ENCODE measurements at regions not wholly inside any gene's neighbourhood (a gene's known extent, or its start where the extent isn't known, plus 50 kb on each side); places are given as distances from the start of the nearest gene placed in this dataset.
A peak's percentile ranks its signal among the peaks of the same experiment; 100 is the strongest.

DNA sequence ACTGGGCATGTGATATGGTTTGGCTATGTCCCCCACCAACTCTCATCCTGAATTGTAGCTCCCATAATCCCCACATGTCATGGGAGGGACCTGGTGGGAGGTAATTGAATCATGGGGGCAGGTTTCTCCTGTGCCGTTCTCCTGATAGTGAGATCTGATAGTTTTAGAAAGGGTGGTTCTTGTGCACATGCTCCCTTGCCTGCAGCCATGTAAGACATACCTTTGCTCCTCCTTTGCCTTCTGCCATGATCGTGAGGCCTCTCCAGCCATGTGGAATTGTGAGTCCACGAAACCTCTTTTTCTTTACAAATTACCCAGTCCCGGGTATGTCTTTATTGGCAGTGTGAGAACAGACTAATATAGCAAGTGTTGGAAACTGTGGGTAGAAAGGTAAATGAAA, 99.5 kb upstream of the HMCN1 start:
- H3K4me1 Mint-ChIP-seq: peaks cover 0 to 9% (median 4%) of the 10 kb centered on the region in 3 donors
- DNase-seq: no peak
- peak overlapping the region in 1 of 6 donors; percentile 40 for H3K27ac Mint-ChIP-seq
- peaks cover 14 to 35% of the 10 kb centered on the region in 2 donors for H3K36me3 Mint-ChIP-seq
- H3K27me3 Mint-ChIP-seq: peaks cover 14 to 36% (median 20%) of the 10 kb centered on the region in 3 donors
- H3K4me3 Mint-ChIP-seq: no peak overlapping the region
- ATAC-seq (ENCODE audit: low read depth in 2 of 2): no peak
- H3K9me3 Mint-ChIP-seq: peaks cover 10 to 25% (median 15%) of the 10 kb centered on the region in 7 donors

DNA sequence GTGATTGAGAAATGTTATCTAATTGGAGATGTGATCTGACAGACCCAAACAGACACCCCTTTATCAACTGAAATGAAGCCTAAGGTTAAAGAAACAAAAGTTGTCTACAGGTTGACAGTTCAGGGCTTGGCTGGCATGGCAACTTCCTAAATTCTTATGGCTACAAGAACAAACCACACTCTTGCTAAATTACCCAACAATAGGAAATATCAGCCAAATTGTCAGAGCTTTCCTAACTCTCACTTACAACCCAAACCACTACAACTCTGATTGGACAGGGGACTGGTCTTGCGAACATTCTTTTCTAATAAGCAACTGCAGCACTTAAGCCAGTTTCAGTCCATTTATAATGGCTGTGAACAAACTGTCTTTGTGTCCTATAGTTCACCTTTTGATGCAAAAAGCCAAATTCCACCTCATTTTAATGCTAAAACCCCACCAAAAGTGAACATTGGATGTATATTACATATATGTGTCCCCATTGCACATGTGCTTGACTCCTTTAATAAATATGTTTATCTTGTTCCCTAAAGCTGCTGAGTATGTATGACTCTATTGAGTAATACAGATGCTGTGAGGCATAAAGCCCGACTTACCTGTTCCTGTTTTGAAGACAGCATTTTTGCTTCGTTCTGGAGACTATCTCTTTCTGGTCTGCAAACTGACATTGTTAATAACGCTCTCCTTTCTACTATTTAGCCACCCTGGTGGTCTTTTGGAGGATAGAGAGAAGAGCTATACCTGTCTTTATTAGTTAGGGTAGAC, 101.3 kb upstream of the HMCN1 start:
- no peak overlapping the region for H3K4me3 Mint-ChIP-seq
- H3K9me3 Mint-ChIP-seq: peaks cover 6 to 21% (median 12%) of the 10 kb centered on the region in 7 donors
- peaks cover 14 to 28% of the 10 kb centered on the region in 2 donors for H3K36me3 Mint-ChIP-seq
- H3K27ac Mint-ChIP-seq: no peak overlapping the region
- DNase-seq (no peak), ATAC-seq (ENCODE audit: low read depth in 2 of 2) (peak in 1 of 2 donors; percentile 52)
- peaks cover 14 to 26% (median 20%) of the 10 kb centered on the region in 3 donors for H3K27me3 Mint-ChIP-seq
- peaks cover 4 to 9% (median 4%) of the 10 kb centered on the region in 3 donors for H3K4me1 Mint-ChIP-seq

DNA sequence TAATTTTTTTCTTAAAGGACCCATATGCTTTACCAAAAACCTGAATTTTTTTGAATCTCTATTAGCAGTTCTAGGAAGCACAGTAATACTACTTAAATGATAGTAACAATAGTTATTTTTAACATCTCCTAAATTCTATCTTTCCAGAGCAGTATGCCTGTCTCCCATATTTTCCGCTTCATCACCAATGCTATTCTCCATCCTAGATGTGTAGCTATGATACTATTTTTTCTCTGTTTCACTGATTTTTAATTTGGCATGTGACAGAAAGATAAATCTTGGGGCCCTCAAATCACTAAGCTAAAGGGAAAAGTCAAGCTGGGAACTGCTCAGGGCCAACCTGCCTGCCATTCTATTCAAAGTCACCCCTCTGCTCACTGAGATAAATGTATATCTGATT, 102.3 kb upstream of the HMCN1 start:
- peaks cover 4 to 14% (median 9%) of the 10 kb centered on the region in 7 donors for H3K9me3 Mint-ChIP-seq
- no peak for ATAC-seq (ENCODE audit: low read depth in 2 of 2)

DNA sequence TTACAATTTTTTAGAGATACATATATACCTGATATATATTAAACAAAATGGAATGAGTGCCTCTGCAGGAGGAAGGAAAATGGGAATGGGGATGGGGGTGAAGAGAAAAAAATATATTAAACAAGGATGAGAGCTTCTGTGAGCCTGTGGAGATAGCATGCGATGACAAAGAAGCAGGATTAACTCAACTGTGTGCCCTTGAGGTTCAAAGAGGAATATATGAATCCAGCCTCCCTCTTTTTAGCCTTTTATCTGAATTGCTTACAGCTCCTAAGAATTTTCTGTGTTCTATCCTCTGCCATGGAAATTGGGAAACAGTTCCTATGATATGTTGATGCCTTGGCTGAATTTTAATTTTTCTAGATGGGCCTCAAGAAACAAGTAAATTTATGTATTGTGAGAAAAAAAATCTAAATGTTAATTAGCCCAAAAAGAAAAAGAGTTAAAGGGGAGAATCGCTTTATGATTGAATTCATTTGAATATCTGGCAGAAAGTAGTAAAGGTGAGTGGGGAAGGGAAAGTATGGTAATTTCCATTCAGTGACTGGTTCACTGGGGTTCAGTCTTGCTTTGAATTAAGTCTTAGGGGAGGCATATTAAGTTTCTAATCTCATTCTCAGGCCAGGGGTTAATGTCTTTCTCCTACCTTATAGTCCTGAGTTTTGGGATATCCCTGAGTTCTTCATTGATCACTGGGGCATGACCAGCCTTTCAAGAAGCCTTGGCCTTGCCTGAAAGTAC, 106.3 kb upstream of the HMCN1 start:
- peaks cover 2 to 4% (median 2%) of the 10 kb centered on the region in 3 donors for H3K4me1 Mint-ChIP-seq
- no peak for DNase-seq
- no peaks in the 10 kb centered on the region for H3K27me3 Mint-ChIP-seq
- peaks cover 0 to 1% (median 0%) of the 10 kb centered on the region in 7 donors for H3K9me3 Mint-ChIP-seq
- no peak overlapping the region for H3K4me3 Mint-ChIP-seq
- no peak for ATAC-seq (ENCODE audit: low read depth in 2 of 2)
- H3K36me3 Mint-ChIP-seq: no peaks in the 10 kb centered on the region
- H3K27ac Mint-ChIP-seq: peak overlapping the region in 3 of 6 donors; percentile 11 to 35 (median 16)

More for the DNA sequence above, 102.3 kb upstream of the HMCN1 start:
- no peak overlapping the region for H3K4me3 Mint-ChIP-seq
- no peak overlapping the region for H3K27ac Mint-ChIP-seq
- peaks cover 4 to 9% (median 4%) of the 10 kb centered on the region in 3 donors for H3K4me1 Mint-ChIP-seq
- H3K27me3 Mint-ChIP-seq: peaks cover 13 to 16% (median 13%) of the 10 kb centered on the region in 3 donors
- DNase-seq: no peak
- peaks cover 11 to 22% of the 10 kb centered on the region in 2 donors for H3K36me3 Mint-ChIP-seq

DNA sequence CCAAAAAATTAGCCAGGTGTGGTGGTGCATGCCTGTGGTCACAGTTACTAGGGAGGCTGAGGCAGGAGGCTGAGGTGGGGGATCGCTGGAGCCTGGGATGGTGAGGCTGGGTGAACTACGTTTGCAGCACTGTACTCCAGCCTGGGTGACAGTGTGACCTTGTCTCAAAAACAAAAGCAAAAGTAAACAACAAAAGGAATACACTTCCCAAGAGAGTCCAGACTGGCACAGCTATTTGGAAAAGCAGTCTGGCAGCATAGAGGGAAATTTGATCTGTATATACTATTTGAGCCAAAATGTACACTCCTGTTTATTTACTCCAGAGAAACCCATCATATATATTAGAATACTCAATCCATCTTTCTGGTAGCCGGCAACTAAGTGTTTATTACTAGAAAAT, 107.0 kb upstream of the HMCN1 start:
- DNase-seq (no peak), ATAC-seq (ENCODE audit: low read depth in 2 of 2) (no peak)
- Mint-ChIP-seq H3K27me3 (no peaks in the 10 kb centered on the region), H3K27ac (peak overlapping the region in 1 of 6 donors; percentile 42), H3K36me3 (no peaks in the 10 kb centered on the region), H3K4me3 (no peak overlapping the region), H3K9me3 (peaks cover 0 to 1% (median 0%) of the 10 kb centered on the region in 7 donors), H3K4me1 (peaks cover 0 to 4% (median 0%) of the 10 kb centered on the region in 3 donors)

DNA sequence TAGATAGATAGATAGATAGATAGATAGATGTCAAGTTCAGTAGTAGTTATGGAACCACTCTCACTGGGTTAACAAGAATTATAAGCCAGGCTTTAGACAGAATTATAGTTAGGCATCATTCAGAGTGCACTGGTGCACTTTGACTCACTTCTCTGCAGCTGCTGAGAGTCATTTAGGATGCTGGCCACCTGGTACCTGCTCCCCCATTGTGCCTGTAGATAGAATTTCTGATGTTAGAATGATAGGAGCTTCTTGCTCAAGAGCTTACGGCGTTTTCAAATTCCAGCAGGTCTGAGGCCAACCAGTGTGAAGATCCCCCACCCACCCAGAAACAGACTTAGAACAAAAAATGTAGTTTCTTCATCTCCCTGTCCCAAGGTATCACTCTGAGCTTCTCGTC, 107.8 kb upstream of the HMCN1 start:
- no peak for ATAC-seq (ENCODE audit: low read depth in 2 of 2)
- Mint-ChIP-seq H3K4me3 (no peak overlapping the region), H3K36me3 (no peaks in the 10 kb centered on the region), H3K27ac (peak overlapping the region in 1 of 6 donors; percentile 15), H3K9me3 (peaks cover 0 to 1% (median 0%) of the 10 kb centered on the region in 7 donors), H3K4me1 (peaks cover 0 to 4% (median 0%) of the 10 kb centered on the region in 3 donors), H3K27me3 (peaks cover 0 to 6% (median 5%) of the 10 kb centered on the region in 3 donors)
- DNase-seq: no peak

DNA sequence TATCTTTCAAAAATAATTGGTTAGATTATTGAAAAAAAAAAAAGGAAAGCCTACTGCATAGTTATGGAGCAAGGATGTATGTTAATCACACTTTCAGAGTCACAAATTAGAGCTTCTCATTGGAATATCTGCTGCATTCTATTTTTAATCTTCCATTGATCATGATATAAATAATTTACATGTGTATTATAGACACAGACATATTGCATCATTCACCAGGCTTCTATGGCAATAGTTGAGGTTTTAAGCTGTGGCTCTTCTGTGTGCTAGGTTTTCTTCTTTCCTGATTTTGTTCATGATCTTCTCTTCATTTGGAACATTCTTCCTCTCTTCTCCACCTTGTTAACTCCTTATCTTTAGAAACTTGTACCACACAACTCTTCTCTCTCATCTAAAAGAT, 123.2 kb upstream of the HMCN1 start:
- Mint-ChIP-seq H3K27ac (peak overlapping the region in 1 of 6 donors; percentile 27), H3K9me3 (peaks cover 3 to 18% (median 12%) of the 10 kb centered on the region in 7 donors), H3K36me3 (peaks cover 0 to 8% of the 10 kb centered on the region in 2 donors), H3K4me3 (no peak overlapping the region), H3K4me1 (peaks cover 4 to 18% (median 10%) of the 10 kb centered on the region in 3 donors), H3K27me3 (peaks cover 0 to 19% (median 3%) of the 10 kb centered on the region in 3 donors)
- DNase-seq (no peak), ATAC-seq (ENCODE audit: low read depth in 2 of 2) (no peak)

DNA sequence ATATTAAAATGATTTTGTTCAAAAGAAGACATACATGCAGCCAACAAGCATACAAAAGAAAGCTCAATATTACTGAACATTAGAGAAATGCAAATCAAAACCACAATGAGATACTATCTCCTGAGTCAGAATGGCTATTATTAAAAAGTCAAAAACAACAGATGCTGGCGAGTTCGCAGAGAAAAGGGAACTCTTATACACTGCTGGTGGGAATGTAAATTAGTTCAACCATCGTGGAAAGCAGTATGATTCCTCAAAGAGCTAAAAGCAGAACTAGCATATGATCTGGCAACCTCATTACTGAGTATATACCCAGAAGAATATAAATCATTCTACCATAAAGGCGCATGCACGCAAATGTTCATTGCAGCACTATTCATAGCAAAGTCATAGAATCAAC, 126.0 kb upstream of the HMCN1 start:
- Mint-ChIP-seq H3K27ac (no peak overlapping the region), H3K27me3 (peaks cover 0 to 13% (median 3%) of the 10 kb centered on the region in 3 donors), H3K4me1 (peaks cover 4 to 25% (median 20%) of the 10 kb centered on the region in 3 donors), H3K4me3 (no peak overlapping the region), H3K9me3 (peaks cover 0 to 12% (median 4%) of the 10 kb centered on the region in 7 donors), H3K36me3 (no peaks in the 10 kb centered on the region)
- ATAC-seq (ENCODE audit: low read depth in 2 of 2) (peak; percentile 69 to 71), DNase-seq (peak; percentile 61)

DNA sequence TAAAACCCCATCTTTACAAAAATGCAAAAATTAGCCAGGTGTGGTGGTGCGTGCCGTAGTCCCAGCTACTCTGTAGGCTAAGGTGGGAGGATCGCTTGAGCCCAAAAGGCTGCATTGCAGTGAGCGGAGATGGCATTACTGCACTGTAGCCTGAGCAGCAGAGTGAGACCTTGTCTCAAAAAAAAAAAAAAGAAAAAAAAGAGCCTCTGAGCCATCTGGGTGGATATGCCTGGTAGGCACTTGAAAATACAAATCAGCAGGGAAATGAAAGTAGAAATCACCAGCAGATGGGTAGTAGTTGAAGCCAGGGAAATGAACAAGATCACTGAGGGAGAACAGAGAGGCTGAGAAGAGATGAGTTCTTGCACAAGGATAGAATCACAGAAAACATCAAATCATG, 131.0 kb upstream of the HMCN1 start:
- no peaks in the 10 kb centered on the region for H3K36me3 Mint-ChIP-seq
- H3K27ac Mint-ChIP-seq: no peak overlapping the region
- H3K4me1 Mint-ChIP-seq: peaks cover 12 to 27% (median 24%) of the 10 kb centered on the region in 3 donors
- no peaks in the 10 kb centered on the region for H3K27me3 Mint-ChIP-seq
- peak; percentile 74 for DNase-seq
- no peak overlapping the region for H3K4me3 Mint-ChIP-seq
- H3K9me3 Mint-ChIP-seq: peaks cover 0 to 2% (median 0%) of the 10 kb centered on the region in 7 donors
- ATAC-seq (ENCODE audit: low read depth in 2 of 2): peak; percentile 90 to 91

DNA sequence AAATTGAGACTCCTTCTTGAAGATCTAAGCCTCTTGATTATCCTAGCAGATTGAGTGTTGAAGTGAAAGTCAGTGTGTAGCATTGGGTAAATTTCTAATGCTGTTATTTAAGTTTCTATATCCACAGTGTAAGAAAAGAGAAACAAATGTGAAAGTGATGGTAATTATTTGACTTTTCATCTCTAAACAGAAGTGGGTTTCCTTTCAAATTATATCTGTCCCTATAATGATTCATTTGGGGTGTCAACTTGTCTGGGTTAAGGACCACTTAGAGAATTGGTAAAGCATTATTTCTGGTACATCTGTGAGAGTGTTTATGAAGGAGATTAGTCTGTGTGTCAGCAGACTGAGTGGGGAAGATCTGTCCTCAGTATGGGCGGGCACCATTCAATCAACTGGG, 133.0 kb upstream of the HMCN1 start:
- no peak overlapping the region for H3K27ac Mint-ChIP-seq
- no peak for ATAC-seq (ENCODE audit: low read depth in 2 of 2)

DNA sequence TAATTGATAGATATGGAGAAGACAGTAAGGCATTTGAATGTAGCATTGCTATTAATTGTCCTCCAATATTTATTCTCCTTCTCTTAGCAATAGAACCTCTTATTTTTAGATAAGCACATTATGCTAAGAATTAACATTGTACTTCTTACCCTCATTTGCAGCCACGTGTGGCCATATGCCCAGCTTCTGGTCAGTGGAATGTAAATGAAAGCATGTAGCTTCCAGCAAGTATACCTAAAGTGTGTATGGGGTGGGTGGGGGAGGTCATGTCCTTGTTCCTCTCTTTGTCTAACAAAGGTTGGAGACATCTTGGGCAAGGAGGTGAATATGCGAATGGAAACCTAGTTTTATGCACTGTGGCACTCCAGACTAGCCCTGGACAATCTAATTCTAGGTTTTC, 133.6 kb upstream of the HMCN1 start:
- Mint-ChIP-seq H3K36me3 (no peaks in the 10 kb centered on the region), H3K9me3 (no peaks in the 10 kb centered on the region), H3K4me1 (peaks cover 12 to 26% (median 17%) of the 10 kb centered on the region in 3 donors), H3K4me3 (no peak overlapping the region), H3K27ac (no peak overlapping the region), H3K27me3 (no peaks in the 10 kb centered on the region)
- ATAC-seq (ENCODE audit: low read depth in 2 of 2) (no peak), DNase-seq (no peak)

More for the DNA sequence above, 133.0 kb upstream of the HMCN1 start:
- no peaks in the 10 kb centered on the region for H3K27me3 Mint-ChIP-seq
- H3K4me1 Mint-ChIP-seq: peaks cover 8 to 22% (median 17%) of the 10 kb centered on the region in 3 donors
- no peaks in the 10 kb centered on the region for H3K36me3 Mint-ChIP-seq
- DNase-seq: no peak
- no peaks in the 10 kb centered on the region for H3K9me3 Mint-ChIP-seq
- no peak overlapping the region for H3K4me3 Mint-ChIP-seq

DNA sequence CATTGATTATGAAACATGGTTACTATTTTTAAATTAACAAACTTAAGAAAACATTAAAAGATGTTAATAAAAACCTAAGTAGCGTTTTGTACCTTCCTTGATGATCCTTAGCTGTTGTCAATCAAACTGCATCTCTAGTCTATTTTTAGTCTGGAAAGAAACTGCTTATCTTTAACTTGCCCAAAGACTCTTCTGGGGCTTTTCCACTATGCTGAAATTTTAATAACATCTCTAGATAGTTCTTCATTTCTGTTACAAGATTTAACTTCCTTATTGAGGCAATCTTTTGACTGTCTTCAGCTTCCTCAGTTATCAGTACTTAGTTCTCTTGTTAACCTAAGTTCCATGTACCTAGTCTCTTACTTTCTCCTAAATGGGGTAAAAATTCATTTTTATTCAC, 135.9 kb upstream of the HMCN1 start:
- Mint-ChIP-seq H3K27me3 (no peaks in the 10 kb centered on the region), H3K9me3 (no peaks in the 10 kb centered on the region), H3K27ac (peak overlapping the region in 3 of 6 donors; percentile 13 to 30 (median 27)), H3K4me3 (peak overlapping the region in 1 of 8 donors; percentile 36), H3K4me1 (peaks cover 10 to 12% (median 12%) of the 10 kb centered on the region in 3 donors), H3K36me3 (no peaks in the 10 kb centered on the region)
- ATAC-seq (ENCODE audit: low read depth in 2 of 2) (peak; percentile 26 to 32), DNase-seq (no peak)

DNA sequence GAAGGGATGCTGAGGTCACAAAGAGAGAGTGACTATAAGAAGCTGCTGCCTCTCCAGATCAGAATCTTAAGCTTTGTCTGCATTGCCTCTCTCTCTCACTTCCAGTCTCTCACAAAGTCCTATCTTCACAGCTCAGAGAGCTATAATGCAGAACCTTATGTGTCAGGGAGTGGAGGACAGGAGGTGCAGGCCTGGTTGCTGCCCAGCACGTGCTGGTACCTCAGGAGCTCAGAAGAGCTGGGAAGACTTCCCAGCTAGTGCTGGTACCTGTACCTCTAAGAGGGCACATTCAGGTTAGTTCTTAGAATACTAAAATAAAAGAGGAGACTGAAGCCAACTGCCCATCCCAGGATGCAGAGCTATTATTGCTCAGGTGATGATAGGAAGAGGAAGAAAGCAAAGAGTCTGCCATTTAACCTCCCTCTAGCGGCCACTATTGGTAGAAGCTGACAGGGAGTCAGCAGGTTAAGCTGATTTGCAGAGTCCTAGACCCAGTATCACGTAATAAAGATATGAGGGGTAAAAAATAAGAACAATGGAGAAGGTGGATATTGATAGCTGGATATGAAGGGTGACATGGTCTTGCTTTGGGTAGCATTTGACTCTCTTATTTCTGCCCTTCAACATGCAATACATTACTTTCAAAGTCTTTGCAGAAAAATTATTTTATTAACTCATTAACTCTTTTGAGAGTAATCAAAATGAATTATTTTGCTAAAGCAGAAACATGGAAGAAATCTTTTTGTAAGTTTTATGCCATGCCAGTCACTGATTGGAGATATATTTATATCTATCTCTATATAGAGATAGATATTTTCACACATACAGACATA, 138.1 kb upstream of the HMCN1 start:
- Mint-ChIP-seq H3K4me1 (peaks cover 10 to 18% (median 17%) of the 10 kb centered on the region in 3 donors), H3K9me3 (peaks cover 0 to 5% (median 0%) of the 10 kb centered on the region in 7 donors), H3K36me3 (no peaks in the 10 kb centered on the region), H3K4me3 (no peak overlapping the region), H3K27me3 (no peaks in the 10 kb centered on the region), H3K27ac (peak overlapping the region in 1 of 6 donors; percentile 22)
- DNase-seq (no peak), ATAC-seq (ENCODE audit: low read depth in 2 of 2) (peak; percentile 59 to 67)

All from naive B cell (primary cell).